HG03108 (cell line): ENCODE measurements at regions not wholly inside any gene's neighbourhood (a gene's known extent, or its start where the extent isn't known, plus 50 kb on each side); places are given as distances from the start of the nearest gene placed in this dataset.
"Not testable (repeated sequence)": the region's sequence is repeated elsewhere in the genome, so short reads cannot be mapped to it uniquely, and the experiment has no call there.

Experiments used
- ATAC-seq: cut with Tn5 transposase; IDR thresholded peaks from one replicate; pipeline ENCODE4 v1.9.1; 2021; ENCODE audit warnings: moderate library complexity; ENCODE audit not compliant: unreplicated experiment

DNA sequence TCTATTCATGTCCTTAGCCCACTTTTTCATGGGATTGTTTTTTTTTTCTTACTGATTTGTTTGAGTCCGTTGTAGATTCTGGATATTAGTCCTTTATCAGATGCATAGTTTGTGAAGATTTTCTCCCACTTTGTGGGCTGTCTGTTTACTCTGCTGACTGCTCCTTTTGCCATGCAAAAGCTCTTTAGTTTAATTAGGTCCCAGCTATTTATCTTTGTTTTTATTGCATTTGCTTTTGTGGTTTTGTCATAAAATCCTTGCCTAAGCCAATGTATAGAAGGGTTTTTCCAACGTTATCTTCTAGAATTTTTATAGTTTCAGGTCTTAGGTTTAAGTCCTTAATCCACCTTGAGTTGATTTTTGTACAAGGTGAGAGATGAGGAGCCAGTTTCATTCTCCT is 358.9 kb downstream of the ADAMTS20 start:
- not testable (repeated sequence) for ATAC-seq

DNA sequence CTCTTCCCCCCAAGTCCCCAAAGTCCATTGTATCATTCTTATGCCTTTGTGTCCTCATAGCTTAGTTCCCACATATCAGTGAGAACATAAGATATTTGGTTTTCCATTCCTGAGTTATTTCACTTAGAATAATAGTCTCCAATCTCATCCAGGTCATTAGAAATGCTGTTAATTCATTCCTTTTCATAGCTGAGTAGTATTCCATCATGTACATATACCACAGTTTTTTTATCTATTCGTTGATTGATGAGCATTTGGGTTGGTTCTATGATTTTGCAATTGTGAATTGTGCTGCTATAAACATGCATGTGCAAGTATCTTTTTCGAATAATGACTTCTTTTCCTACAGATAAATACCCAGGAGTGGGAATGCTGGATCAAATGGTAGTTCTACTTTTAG is 359.6 kb downstream of the ADAMTS20 start:
- ATAC-seq: not testable (repeated sequence)

DNA sequence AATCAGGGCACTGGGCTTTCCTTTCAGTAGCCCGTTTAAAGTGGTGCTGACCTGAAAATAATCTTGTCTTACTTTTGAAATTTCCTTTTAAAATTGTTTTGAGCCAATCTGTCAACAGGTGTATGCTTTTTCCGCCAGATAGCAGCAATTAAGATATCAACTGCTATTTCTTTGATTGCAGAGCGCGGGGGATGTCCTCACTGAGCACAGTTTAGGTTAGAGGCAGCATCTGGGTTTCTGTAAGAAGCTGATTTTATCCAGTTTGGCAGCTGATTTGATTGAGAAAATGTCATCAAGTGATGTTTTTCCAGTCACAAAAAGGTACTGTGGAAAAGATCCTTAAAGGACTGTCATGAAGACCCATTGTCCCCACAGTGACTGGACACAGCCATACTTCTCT is 371.8 kb downstream of the ADAMTS20 start:
- no peak for ATAC-seq

DNA sequence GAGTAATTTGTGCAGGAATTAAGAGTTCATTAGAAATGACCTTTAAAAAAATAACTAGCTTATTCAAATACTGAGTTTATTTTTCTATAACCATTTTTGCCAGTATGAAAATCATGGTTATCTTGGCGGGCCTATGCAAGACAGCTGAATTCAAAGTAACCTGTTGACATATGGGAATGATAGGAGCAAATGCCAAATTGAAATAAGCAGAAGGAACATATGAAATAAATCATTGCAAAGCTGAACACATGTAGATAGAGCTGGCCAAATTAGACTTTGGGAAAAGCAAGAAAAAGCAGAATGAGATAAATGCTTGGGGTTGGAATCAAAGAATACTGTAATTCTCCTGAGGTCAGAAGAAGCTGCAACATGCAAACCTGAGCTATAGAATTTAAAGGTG is 372.5 kb downstream of the ADAMTS20 start:
- ATAC-seq: no peak

DNA sequence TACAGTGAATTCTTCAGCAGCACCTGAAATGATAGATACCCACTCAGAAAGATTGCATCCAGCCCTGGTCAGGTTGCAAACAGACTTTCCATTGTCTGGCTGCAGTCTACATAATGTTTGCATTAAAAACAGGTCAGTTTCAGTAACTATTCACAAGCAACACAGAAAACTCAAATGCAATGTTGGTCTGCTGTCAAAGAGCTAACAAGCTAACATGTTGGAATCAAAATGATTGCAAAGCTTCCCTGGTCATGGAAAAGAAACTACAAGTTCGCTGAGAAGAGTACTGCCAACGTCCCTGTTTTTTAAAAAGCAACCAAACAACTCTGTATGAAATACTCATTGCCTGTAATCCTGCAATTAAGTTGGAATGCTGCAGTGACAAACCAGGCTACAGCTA is 374.7 kb downstream of the ADAMTS20 start:
- no peak for ATAC-seq

DNA sequence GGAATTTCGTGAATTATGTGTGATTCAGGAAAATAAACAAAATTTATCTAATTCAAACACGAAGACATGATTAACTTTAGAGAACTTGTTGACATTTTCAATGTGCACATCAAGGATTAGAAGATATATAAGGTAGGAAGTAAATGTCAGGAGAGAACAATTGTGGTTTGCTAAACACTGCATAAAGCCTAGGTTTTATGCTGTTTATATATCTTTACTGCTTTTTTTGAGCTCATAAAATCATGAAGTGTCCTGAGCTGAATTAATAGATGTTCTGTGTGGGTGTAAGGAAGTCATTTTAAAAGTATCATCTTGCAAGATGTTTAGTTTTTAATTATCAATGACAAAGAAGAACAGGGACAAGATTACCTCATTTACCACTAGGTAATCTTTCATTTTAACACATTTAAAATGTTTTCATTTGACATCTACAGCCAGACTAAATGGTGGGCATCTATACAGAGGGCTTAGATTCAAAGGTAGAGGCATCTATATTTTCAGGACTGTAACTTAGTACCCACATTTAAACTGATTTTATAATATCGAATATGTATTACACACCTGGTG is 382.8 kb downstream of the ADAMTS20 start:
- ATAC-seq: no peak

DNA sequence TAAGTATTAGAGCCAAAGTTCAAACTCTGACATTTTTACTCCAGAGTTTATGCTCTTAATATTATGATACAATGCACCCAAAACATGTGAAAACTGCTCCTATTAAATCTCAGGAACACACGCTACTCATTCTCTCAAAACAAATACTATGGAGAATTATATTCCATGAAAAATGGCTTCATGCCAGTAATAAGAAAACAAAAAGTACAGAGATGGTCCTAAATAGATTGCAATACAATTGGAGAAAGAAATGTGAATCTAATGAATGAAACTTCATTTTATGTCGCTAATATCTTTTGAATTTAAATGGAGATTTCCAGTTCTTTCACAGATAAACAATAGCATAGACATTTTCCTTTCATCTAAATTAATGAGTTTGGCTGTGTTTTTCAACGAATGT is 384.3 kb downstream of the ADAMTS20 start:
- no peak for ATAC-seq

DNA sequence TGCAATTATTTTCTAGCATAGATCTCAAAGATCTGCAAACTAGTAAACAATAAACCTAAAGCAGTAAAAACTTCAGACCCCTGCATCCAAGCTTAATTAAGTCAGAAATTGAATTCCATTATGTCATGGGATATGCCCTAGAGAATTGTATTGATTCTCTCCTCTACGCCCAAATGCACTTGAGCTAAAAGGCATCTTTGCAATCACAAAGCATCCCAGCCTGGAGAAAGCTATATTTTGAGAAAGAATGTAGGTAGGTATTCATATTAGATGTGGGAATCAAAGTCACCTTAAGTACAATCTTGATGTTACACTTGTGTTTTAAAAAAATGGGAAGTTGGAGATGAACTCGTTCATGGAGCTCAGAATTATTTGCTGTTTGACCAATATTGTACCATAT is 386.7 kb downstream of the ADAMTS20 start:
- ATAC-seq: no peak

DNA sequence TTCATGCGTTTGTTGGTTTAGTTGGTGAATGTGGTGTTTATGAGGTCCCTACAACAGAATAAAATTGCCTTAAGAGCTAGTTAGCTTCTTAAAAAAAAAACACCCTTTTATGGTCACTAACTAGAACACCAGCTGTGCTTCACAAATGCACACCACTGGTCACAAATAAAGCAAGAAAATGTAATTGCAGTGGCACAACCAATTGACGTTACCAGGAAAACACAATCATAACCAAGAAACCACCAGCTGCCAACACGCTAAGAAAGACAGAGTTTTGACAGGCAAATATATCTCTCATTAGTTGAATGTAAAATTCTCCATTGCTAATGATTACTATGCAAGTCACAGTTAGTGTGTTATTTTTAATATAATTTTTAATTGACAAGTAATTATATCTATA is 389.9 kb downstream of the ADAMTS20 start:
- ATAC-seq: no peak

DNA sequence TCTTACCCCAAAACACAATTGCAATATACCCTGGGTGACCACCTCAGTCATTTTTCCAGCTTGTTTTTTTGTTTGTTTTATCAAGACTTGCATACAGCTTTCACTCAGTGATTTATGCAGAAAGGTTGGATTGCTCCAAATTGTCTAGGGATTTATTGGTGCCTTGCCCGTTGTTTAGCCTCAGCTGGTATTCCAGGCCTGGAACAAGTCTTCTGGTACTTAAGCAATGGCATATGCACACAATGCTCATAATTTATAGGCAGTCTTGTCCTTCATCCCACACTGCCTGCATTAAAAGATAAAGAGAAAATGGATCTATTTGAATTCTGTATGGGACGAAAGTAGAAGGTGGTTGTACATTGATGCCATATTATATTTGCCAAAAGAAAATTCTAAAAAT is 392.5 kb downstream of the ADAMTS20 start:
- no peak for ATAC-seq

DNA sequence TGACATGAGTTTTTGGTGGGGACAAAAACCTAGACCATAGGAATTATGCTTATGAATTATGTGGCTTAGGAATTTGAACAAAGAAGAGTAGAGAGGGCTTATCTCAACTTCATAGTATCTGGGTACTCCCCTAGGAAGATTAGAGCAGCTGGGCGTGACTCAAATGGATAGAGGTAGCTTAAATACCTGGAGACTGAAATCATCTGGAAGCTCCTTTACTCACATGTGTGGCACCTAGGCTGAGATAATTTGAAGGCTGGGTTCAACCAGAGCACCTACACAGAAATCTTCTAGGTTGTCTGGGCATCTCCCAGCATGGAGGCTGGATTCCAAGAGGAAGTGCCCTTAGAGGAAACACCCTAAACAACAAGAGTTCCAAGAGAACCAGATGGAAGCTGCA is 393.9 kb downstream of the ADAMTS20 start:
- no peak for ATAC-seq

DNA sequence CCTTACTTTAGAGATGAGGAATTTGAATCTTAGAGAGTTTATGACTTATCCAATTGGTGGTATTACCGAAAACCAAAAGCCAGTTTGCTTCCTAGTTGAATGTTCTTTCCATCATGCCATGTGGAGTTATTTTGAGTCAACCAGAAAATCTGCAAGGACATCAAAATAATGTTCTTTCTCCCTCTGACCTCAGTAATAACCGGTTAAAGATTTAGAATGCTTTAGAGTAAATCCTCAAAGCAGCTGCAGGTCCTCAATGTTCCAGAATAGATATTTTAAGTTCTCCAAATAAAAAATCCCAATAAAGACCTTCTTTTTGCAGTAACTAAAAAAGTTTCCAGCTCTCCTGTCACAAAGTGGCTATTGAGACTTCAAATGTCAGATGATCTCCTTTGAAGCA is 396.6 kb downstream of the ADAMTS20 start:
- ATAC-seq: no peak

DNA sequence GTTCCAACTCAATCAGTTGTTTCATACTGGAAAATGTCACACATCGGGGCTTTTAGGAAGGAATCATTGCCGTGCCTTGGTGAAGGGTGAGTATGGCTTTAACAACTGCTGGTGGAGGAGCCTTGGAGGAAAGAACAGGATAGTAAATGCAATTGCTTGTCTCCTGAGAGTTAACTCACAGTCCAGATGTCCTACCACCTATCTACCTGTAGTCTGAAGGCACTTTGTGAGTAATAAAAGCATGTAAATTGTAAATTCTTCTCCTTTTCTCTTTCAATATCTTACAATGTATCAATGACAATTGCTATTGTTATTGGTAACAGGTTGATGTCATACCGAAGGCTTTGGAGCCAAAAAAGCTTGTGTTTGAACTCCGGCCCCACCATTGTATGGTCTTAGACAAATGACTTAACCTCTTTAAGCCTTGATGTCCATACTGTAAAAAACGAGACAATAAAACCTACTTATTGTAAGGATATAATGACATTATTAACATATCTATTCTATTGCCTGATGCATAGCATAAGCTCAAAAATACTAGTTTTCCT is 397.4 kb downstream of the ADAMTS20 start:
- no peak for ATAC-seq

DNA sequence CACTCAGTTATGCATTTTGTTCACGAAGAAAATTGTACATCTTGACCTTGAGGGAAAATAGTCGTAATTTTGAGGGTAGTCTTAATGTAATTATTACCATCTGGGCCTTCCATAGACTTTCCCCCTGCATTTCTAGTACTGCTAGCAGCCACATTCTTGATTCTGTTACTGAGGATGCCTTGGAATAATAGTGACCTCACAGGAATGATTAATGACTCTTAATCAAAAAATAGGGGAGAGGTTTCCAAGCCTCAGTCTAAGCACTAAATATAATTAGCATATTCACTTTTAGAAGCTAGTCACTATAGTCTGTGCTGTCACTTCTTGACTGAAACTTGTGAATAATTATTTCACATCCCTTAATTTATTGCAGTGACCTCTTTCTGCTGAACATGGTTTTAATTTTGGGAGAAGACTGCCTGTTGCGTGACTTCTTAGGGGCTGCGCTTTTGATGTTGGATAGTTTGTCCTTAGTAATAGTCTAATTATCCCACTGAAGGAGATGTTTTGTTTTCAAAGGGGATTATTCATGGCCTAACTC is 400.5 kb downstream of the ADAMTS20 start:
- ATAC-seq: no peak

DNA sequence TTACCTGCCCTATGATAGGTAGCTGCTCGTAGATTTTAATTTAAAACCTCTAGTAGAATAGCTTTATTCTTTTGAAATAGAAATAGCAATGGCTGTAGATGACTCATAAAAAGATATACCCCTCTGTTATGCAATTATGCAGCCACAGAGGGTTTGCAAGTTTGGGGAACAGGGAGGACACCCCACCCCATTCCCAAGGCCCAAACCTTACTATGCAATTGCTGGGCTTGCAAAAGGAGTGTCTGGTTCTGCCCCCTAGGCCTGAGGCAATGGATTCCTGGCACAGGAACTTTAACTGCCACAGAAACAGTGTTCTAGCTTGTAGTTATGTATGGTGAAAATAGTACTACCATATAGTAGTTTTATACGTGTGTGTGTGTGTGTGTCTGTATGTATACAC is 403.3 kb downstream of the ADAMTS20 start:
- ATAC-seq: no peak

DNA sequence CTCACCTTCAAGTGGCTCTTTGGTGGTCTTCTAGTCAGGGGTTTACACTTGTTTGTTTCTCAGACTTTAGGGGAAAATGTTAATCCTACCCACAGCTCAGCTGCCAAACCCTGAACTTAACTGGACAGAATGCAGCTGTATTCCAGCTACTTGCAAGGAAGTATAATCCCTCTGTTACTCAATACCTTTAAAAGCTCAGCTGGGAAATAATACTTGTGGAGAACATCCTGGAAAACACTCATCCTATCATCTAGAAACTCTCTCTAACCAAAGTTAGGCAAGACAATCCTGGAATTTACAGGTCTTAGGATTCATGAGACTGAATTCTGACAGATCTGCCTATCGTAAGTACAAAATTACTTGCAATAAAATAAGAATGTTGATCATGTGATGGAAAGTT is 404.1 kb downstream of the ADAMTS20 start:
- no peak for ATAC-seq

DNA sequence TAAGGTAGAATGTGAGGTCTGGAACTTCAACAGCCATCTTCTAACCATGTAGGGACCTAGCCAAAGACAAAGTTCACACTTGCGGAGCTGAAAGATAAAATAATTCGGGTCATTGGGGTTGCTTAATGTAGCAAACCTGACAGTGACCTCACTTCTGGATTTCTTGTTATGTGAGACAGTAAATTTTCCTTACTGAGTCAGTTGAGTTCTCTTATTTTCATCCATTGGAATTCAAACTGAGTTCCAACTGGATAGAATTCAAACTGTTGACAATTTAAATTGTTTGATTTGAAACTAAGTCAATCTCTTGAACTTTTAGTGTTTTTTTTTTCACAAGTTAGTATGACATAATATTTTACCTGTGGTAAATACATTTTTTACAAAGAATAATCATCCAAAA is 406.5 kb downstream of the ADAMTS20 start:
- no peak for ATAC-seq

DNA sequence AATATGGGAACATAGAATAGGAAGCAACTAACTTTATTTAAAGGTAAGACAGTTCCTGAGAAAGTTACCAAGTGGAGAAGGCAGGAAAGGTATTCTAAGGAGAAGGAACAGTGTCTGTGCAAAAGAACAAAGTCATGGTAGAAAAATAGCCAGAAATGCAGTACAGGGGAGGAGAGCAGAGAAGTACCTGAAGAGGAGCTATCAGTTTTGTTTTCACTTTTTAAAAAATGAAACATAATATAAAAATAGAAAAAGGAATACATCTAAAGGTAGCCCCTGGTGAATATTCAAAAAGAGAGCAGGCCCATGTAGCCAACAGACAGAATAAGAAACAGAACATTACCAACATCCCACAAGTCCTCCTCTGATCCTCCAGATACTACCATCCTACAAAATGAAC is 408.7 kb downstream of the ADAMTS20 start:
- ATAC-seq: no peak

DNA sequence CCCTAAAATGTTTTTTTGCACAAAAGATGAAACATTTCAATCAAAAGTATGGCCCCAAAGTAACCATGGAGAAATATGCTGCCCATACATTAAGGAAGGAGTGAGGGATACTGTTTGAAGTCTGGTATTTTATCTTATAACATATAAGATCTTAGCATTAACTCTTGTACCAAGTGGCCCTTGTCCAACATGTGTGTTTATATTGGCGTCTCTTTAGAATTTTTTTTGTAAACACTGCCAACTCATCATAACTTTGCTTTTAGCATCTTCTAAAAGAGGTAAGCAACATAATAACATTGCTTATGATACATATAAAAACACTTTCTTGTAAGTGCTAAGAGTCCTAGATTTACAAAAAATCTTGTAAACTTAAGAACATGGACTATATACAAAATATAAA is 419.7 kb downstream of the ADAMTS20 start:
- ATAC-seq: no peak

DNA sequence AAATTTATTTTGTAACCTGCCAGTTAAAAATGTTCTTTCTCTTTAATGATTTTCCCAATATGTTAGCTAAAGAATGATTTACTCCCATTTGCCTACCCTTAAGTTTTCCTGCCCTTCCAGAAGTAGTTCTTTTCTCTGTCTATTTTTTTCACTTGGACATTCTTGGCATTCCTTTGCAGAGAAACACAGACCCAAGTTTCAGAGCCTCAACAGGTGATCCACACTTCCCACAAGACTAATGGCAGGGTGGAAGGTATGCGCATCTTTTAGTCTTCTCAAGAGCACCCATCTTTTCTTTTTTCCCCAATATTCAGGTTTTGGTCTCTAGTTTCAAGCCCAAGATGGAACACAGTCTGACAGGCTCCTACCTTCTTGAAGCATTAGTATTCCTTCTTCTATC is 420.7 kb downstream of the ADAMTS20 start:
- no peak for ATAC-seq

DNA sequence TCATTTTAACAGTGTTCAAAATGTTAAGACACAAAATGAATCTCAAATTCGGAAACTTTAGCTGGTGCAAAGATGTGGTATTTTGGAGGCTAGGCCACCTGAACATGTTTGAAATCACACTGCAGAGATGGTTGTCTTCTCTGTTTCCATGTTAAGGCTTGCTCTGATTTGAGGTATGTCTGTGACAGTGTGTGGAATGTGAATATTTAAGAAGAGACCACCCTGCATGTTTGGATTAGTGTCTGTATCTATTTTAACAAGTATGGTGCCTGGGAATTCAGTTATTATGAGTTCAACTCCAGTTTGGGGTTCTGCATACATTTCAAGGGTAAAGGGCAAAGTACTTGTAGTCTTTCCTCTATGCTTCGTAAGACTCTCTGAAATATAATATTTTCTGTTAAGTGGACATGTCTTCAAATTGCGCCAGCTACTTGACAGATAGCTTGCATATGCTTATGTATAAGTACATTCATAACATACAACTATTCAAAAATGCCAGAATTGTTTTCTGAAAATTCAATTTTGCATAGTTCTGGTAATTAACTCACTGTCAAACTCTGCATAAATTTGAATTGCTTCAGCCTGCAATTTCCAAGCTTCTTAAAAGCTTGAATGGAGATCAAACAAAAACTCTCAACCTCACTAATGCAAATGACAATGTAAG is 424.0 kb downstream of the ADAMTS20 start:
- ATAC-seq: no peak

DNA sequence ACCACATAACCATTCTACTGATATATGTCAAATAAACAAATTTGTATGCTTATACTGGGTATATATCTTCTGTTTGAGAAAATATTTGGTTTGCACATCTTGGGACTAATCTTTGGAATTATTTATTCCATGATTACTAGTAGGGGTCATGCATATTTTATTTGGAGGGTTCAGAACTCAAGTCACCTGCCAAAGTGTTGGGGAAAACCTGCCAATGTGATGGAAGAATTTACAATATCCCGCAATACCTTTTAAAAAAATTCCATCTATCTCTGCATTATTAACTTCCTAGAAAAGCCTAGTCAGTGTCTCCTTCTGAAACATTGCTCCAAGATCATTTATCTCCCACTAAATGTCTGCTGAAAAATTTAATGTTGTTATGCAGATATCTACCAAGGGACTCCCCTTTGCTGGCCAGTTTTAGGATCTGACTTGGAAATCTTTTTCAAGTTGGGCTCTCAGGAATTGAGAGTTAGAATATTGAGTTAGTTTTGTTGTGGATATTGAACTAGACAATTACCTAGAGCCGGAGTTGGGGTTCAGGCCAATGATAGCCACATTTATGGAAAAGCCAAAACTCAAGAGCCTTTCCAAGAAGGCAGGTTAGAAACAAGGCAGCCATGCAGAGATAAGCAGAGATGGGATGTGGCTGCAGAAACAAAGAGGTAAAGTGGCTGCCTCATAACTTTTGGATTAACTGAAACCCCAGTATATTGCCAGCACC is 425.2 kb downstream of the ADAMTS20 start:
- ATAC-seq: no peak
